Transverse colon (tissue), 4 donors: ENCODE measurements at regions not wholly inside any gene's neighbourhood (a gene's known extent, or its start where the extent isn't known, plus 50 kb on each side); places are given as distances from the start of the nearest gene placed in this dataset.

Experiments
- DNase-seq: peaks from one replicate; pipeline ENCODE4 v3.0.0-alpha.2; 2019
- H3K27ac ChIP-seq, 4 donors: fragments of 200-600 bp; sonication (generic); 2 replicates each; pipeline ENCODE4 v1.5.1; 2016 to 2018; ENCODE audit warnings: inconsistent platforms in 4 of 4
- H3K27me3 ChIP-seq: fragments of 200-600 bp; sonication (generic); 2 replicates; pipeline ENCODE4 v1.5.1; 2017; ENCODE audit warnings: inconsistent platforms
- H3K36me3 ChIP-seq, 4 donors: fragments of 200-600 bp; sonication (generic); 2 replicates each; pipeline ENCODE4 v1.5.1; 2017 to 2019; ENCODE audit warnings: inconsistent platforms in 4 of 4
- H3K4me1 ChIP-seq, 4 donors: fragments of 200-600 bp; sonication (generic); 2 replicates each; pipeline ENCODE4 v1.5.1; 2017 to 2020; ENCODE audit warnings: inconsistent platforms in 4 of 4
- H3K4me3 ChIP-seq, 4 donors: fragments of 200-600 bp; sonication (generic); 1 replicate in 1 of 4; 2 replicates in 3 of 4; pipeline versions ENCODE4 v1.5.1 to v1.6.1; 2017 to 2019; ENCODE audit warnings: inconsistent platforms in 4 of 4
- H3K9me3 ChIP-seq, 2 donors: fragments of 200-600 bp; sonication (generic); 2 replicates each; pipeline ENCODE4 v1.5.1; 2017 to 2019; ENCODE audit warnings: inconsistent platforms in 2 of 2
- CTCF ChIP-seq, 5 experiments: fragments of 200-600 bp in 3 of 5; fragments of 450-650 bp in 2 of 5; sonication (generic) in 3 of 5; IDR thresholded peaks; 1 replicate in 2 of 5; 2 replicates in 3 of 5; pipeline ENCODE4 v1.5.1; 2016 to 2017; ENCODE audit warnings: antibody characterized with exemption in 5 of 5, inconsistent platforms in 3 of 5, mild to moderate bottlenecking in 2 of 5, moderate library complexity in 1 of 5
- EP300 ChIP-seq: sonication (generic); formaldehyde crosslinking; IDR thresholded peaks from one replicate; pipeline ENCODE4 v1.6.1; 2017; ENCODE audit warnings: antibody characterized with exemption, low read depth
- POLR2A ChIP-seq: fragments of 450-650 bp; IDR thresholded peaks from one replicate; pipeline ENCODE4 v1.6.1; 2016; ENCODE audit warnings: antibody characterized with exemption, mild to moderate bottlenecking, moderate library complexity
- POLR2AphosphoS5 ChIP-seq, 3 donors: sonication (generic); formaldehyde crosslinking; IDR thresholded peaks; one replicate each; pipeline ENCODE4 v1.6.1; 2016; ENCODE audit warnings: antibody characterized with exemption in 3 of 3
- WGBS, 2 donors: methylation state at CpG; one replicate each; pipeline ENCODE4 v1.1.5; 2018; ENCODE audit warnings: low coverage in 1 of 2; 5-methylcytosine and 5-hydroxymethylcytosine counted together
- in situ Hi-C, 4 donors: fragments of 200-750 bp; cut with MboI; loops; one replicate each; pipeline versions ENCODE4 v1.15.0 to v1.15.1; 2017; ENCODE audit warnings: low sequenced_read_pairs in 3 of 4, low pct_ligation_motif_present in 1 of 4, low pct_unique_long_range_greater_than_20kb in 1 of 4
- intact Hi-C: fragments of 100-400 bp; cut with DNase I; formaldehyde crosslinking; loops from one replicate; pipeline ENCODE4 v1.15.1; 2023; ENCODE audit warnings: low total_unique reads

- 18 to 47% methylated on average over 1 to 2 of the region's 2 CpGs for WGBS, 2 donors
- Histone ChIP-seq H3K9me3 (no peaks in the 10 kb centered on the region), H3K4me3 (no peak overlapping the region), H3K27ac (no peak overlapping the region), H3K4me1 (no peaks in the 10 kb centered on the region), H3K27me3 (peaks cover 3% of the 10 kb centered on the region), H3K36me3 (no peaks in the 10 kb centered on the region)
- TF ChIP-seq CTCF (IDR thresholded peaks at IDR 0.05) (no peak), POLR2AphosphoS5 (IDR thresholded peaks at IDR 0.05) (no peak), EP300 (no peak), POLR2A (no peak)
- DNase-seq: no peak
- in situ Hi-C loops (no loop called here), intact Hi-C loops (no loop called here)
Observed at GRCh38 chr2:5977477-5977876, 285.3 kb downstream of the SOX11 start.

- no peak for DNase-seq
- intact Hi-C loops (no loop called here), in situ Hi-C loops (no loop called here)
- Histone ChIP-seq H3K4me3 (no peak overlapping the region), H3K36me3 (no peaks in the 10 kb centered on the region), H3K4me1 (no peaks in the 10 kb centered on the region), H3K9me3 (no peaks in the 10 kb centered on the region), H3K27me3 (peaks cover 4% of the 10 kb centered on the region), H3K27ac (no peak overlapping the region)
- 75 to 100% methylated on average over 1 to 4 of the region's 4 CpGs for WGBS, 2 donors
- TF ChIP-seq CTCF (IDR thresholded peaks at IDR 0.05) (no peak), POLR2A (no peak), POLR2AphosphoS5 (IDR thresholded peaks at IDR 0.05) (no peak), EP300 (no peak)
Observed at GRCh38 chr2:5978131-5978751, 286.1 kb downstream of the SOX11 start.

GRCh38 chr2:5980450-5981190, 288.4 kb downstream of the SOX11 start:
- WGBS, 2 donors: 56 to 63% methylated on average over 3 to 16 of the region's 16 CpGs
- Histone ChIP-seq H3K27me3 (peaks cover 4% of the 10 kb centered on the region), H3K27ac (no peak overlapping the region), H3K9me3 (no peaks in the 10 kb centered on the region), H3K36me3 (no peaks in the 10 kb centered on the region), H3K4me1 (no peaks in the 10 kb centered on the region), H3K4me3 (no peak overlapping the region)
- TF ChIP-seq POLR2A (no peak), CTCF (IDR thresholded peaks at IDR 0.05) (no peak), EP300 (no peak)
- no peak for DNase-seq
- in situ Hi-C loops (no loop called here), intact Hi-C loops (no loop called here)

GRCh38 chr2:5982193-5982902, 290.2 kb downstream of the SOX11 start:
- WGBS, 2 donors: 75 to 78% methylated on average over 13 to 16 of the region's 16 CpGs
- Histone ChIP-seq H3K4me3 (no peak overlapping the region), H3K27me3 (peaks cover 4% of the 10 kb centered on the region), H3K4me1 (no peaks in the 10 kb centered on the region), H3K9me3 (no peaks in the 10 kb centered on the region), H3K36me3 (no peaks in the 10 kb centered on the region), H3K27ac (no peak overlapping the region)
- no peak for DNase-seq
- in situ Hi-C loops (no loop called here), intact Hi-C loops (no loop called here)
- TF ChIP-seq POLR2AphosphoS5 (IDR thresholded peaks at IDR 0.05): no peak
- TF ChIP-seq POLR2A: no peak
- TF ChIP-seq EP300: no peak
